SK-N-SH (cell line): ENCODE measurements at regions not wholly inside any gene's neighbourhood (a gene's known extent, or its start where the extent isn't known, plus 50 kb on each side); places are given as distances from the start of the nearest gene placed in this dataset.

ENCODE experiments used
- CTCF ChIA-PET: fragments of 300-600, 350-600 bp; formaldehyde crosslinking; extraction: SDS; loops from one replicate; lab custom pipeline; 2021; lab: Yijun Ruan, JAX
- POLR2A ChIA-PET: fragments of 350-600 bp; sonication (Branson Sonifier 250); formaldehyde crosslinking; extraction: SDS; loops from one replicate; lab custom pipeline; 2020; ENCODE audit warnings: antibody characterized with exemption, inconsistent platforms; lab: Yijun Ruan, JAX
- DNase-seq: peaks from one replicate; pipeline ENCODE4 v3.0.0; 2012
- H2AFZ ChIP-seq: fragments of 200-600 bp; sonication (generic); 2 replicates; pipeline ENCODE4 v1.8.1; 2016; ENCODE audit warnings: antibody characterized with exemption, mild to moderate bottlenecking, low read depth
- H3F3A ChIP-seq: fragments of 200-600 bp; sonication (generic); replicated peaks from 2 replicates; pipeline ENCODE3; 2016; ENCODE audit warnings: antibody characterized with exemption, mild to moderate bottlenecking; ENCODE audit not compliant: insufficient read depth
- H3K27ac ChIP-seq, 2 experiments: fragments of 200-500 bp in 1 of 2; fragments of 200-600 bp in 1 of 2; sonication (Bioruptor generic) in 1 of 2; sonication (generic), shearing (Covaris generic) in 1 of 2; 2 replicates each; pipeline versions ENCODE4 v1.5.1 to v1.6.1; 2014 to 2016; ENCODE audit warnings: low read depth in 2 of 2, inconsistent platforms in 1 of 2, low read length in 1 of 2, mild to moderate bottlenecking in 1 of 2, mixed read lengths in 1 of 2
- H3K27me3 ChIP-seq: fragments of 200-600 bp; sonication (generic), shearing (Covaris generic); 2 replicates; pipeline ENCODE4 v1.6.1; 2016; ENCODE audit warnings: mixed run types; ENCODE audit not compliant: insufficient read depth
- H3K36me3 ChIP-seq, 2 experiments: fragments of 200-500 bp in 1 of 2; fragments of 200-600 bp in 1 of 2; sonication (Bioruptor generic) in 1 of 2; sonication (generic) in 1 of 2; replicated peaks in 1 of 2; 2 replicates each; pipeline versions ENCODE3 to v1.5.1; 2014 to 2016; ENCODE audit warnings: low read length in 1 of 2, mild to moderate bottlenecking in 1 of 2; ENCODE audit not compliant: insufficient read depth in 2 of 2, control insufficient read depth in 1 of 2
- H3K4me1 ChIP-seq, 2 experiments: fragments of 200-500 bp in 1 of 2; fragments of 200-600 bp in 1 of 2; sonication (Bioruptor generic) in 1 of 2; sonication (generic), shearing (Covaris generic) in 1 of 2; 2 replicates each; pipeline versions ENCODE4 v1.5.1 to v1.6.1; 2014 to 2016; ENCODE audit warnings: low read depth in 1 of 2, low read length in 1 of 2, mixed run types in 1 of 2; ENCODE audit not compliant: insufficient read depth in 2 of 2, control insufficient read depth in 1 of 2
- H3K4me2 ChIP-seq: fragments of 200-600 bp; sonication (generic), shearing (Covaris generic); 2 replicates; pipeline ENCODE4 v1.6.1; 2017; ENCODE audit warnings: mixed run types
- H3K4me3 ChIP-seq, 2 experiments: fragments of 200-500 bp in 1 of 2; fragments of 200-600 bp in 1 of 2; sonication (Bioruptor generic) in 1 of 2; sonication (generic), shearing (Covaris generic) in 1 of 2; 2 replicates each; pipeline versions ENCODE4 v1.5.1 to v1.8.1; 2014 to 2016; ENCODE audit warnings: low read depth in 2 of 2, inconsistent platforms in 1 of 2, low read length in 1 of 2, mild to moderate bottlenecking in 1 of 2, mixed read lengths in 1 of 2, moderate library complexity in 1 of 2
- H3K79me2 ChIP-seq: fragments of 200-600 bp; sonication (generic); 2 replicates; pipeline ENCODE4 v1.8.1; 2017; ENCODE audit warnings: mild to moderate bottlenecking; ENCODE audit not compliant: insufficient read depth
- H3K9ac ChIP-seq: fragments of 200-600 bp; sonication (generic); 2 replicates; pipeline ENCODE4 v1.6.1; 2017; ENCODE audit warnings: mixed run types
- H3K9me2 ChIP-seq: fragments of 200-600 bp; sonication (generic); 2 replicates; pipeline ENCODE4 v1.6.1; 2017; ENCODE audit warnings: mixed run types
- H3K9me3 ChIP-seq: fragments of 200-600 bp; sonication (generic); 2 replicates; pipeline ENCODE4 v1.6.1; 2017; ENCODE audit warnings: mixed run types, mild to moderate bottlenecking, moderate library complexity
- H4K20me1 ChIP-seq: fragments of 200-600 bp; sonication (generic); 2 replicates; pipeline ENCODE4 v1.6.1; 2017; ENCODE audit warnings: mild to moderate bottlenecking, mixed run types; ENCODE audit not compliant: insufficient read depth
- CHD2 ChIP-seq: fragments of 150-350 bp; IDR thresholded peaks from 2 replicates; pipeline ENCODE4 v1.6.1; 2018; ENCODE audit warnings: low read length; ENCODE audit not compliant: partially characterized antibody
- ELF1 ChIP-seq: IDR thresholded peaks from 2 replicates; pipeline ENCODE4 v1.4.0; 2012
- FOSL2 ChIP-seq: IDR thresholded peaks from 2 replicates; pipeline ENCODE4 v1.4.0; 2012; ENCODE audit warnings: low read depth, mild to moderate bottlenecking, moderate library complexity, borderline replicate concordance
- GABPA ChIP-seq: IDR thresholded peaks from 2 replicates; pipeline ENCODE4 v1.4.0; 2012; ENCODE audit warnings: low read depth, mild to moderate bottlenecking
- JUND ChIP-seq: IDR thresholded peaks from 2 replicates; pipeline ENCODE4 v1.4.0; 2012
- MEF2A ChIP-seq: IDR thresholded peaks from 2 replicates; pipeline ENCODE4 v1.4.0; 2012; ENCODE audit warnings: low read depth, borderline replicate concordance
- MXI1 ChIP-seq: IDR thresholded peaks from 2 replicates; pipeline ENCODE4 v1.6.1; 2012; ENCODE audit warnings: mild to moderate bottlenecking, low read depth, low read length, improper control_type of control experiment
- NFIC ChIP-seq: IDR thresholded peaks from 2 replicates; pipeline ENCODE4 v1.4.0; 2012; ENCODE audit warnings: borderline replicate concordance
- RAD21 ChIP-seq: IDR thresholded peaks from 2 replicates; pipeline ENCODE4 v1.6.1; 2012; ENCODE audit warnings: mild to moderate bottlenecking, low read length
- REST ChIP-seq: IDR thresholded peaks from 2 replicates; pipeline ENCODE4 v1.6.1; 2012; ENCODE audit warnings: mild to moderate bottlenecking, low read depth, low read length, moderate library complexity
- TAF1 ChIP-seq: IDR thresholded peaks from 2 replicates; pipeline ENCODE4 v1.6.1; 2012; ENCODE audit warnings: low read depth, mild to moderate bottlenecking, low read length, moderate library complexity, borderline replicate concordance
- TCF12 ChIP-seq: IDR thresholded peaks from 2 replicates; pipeline ENCODE4 v1.4.0; 2012
- YY1 ChIP-seq: IDR thresholded peaks from 2 replicates; pipeline ENCODE4 v1.4.0; 2012; ENCODE audit warnings: low read depth, mild to moderate bottlenecking
- ZBTB33 ChIP-seq: IDR thresholded peaks from 2 replicates; pipeline ENCODE4 v1.4.0; 2012; ENCODE audit warnings: low read depth, borderline replicate concordance
- whole genome bisulfite sequencing: methylation state at CpG from one replicate; pipeline ENCODE4 v1.1.6; 2017; ENCODE audit warnings: low lambda C conversion rate; 5-methylcytosine and 5-hydroxymethylcytosine counted together
- TF ChIP-seq, protein P1 (sequence below): IDR thresholded peaks from 2 replicates; pipeline ENCODE4 v1.4.0; 2012; ENCODE audit warnings: low read depth, borderline replicate concordance

DNA sequence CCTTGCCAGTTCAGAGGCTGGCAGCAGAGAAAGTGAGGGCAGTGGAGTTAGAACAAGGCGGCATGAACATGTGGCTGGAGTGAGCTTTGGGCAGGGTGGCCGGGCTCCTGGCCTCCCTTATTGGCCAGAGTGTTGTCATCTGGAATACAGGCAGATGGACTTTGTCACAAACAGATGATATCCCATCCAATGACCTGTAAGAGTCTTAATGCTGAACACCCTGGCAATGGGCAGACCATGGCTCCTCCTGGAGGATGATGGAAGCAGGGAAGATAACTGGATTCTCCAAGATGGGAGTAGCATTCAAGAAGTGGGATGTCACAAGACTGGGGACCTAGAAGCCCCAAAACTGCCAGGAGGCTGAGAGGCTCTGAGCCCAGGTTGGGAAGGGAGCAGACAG is 242.1 kb downstream of the MAFB start:
- DNase-seq = no peak
- H3K4me2 ChIP-seq = no peak overlapping the region
- 29% methylated on average over 2 of the region's 2 CpGs for WGBS

DNA sequence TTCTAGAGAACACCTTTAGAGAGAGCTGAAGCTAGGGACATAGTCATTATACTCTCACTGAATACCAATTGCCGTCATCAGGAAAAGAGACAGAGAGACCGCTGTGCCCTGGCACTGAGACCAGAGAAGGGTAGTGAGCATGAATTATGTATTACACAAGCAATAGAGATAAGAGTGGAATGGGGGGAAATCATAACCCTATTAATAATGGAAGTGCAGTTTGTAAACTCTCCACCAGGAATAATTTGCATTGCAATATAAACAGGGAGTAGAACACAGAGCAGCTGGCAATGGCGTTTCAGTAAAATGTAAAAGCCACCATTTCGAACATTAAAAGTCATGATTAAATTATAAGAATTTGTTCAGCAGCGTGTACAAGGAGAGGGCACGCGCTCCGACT is 244.5 kb downstream of the MAFB start:
- DNase-seq = no peak
- Histone ChIP-seq H3K9ac (no peak overlapping the region), H3K9me2 (no peaks in the 10 kb centered on the region), H3K4me3 (no peak overlapping the region), H2AFZ (no peak overlapping the region), H3K27ac (no peak overlapping the region), H3K4me1 (no peaks in the 10 kb centered on the region), H4K20me1 (no peaks in the 10 kb centered on the region), H3K36me3 (no peaks in the 10 kb centered on the region), H3K79me2 (no peaks in the 10 kb centered on the region), H3F3A (no peaks in the 10 kb centered on the region), H3K27me3 (no peaks in the 10 kb centered on the region; the same call in 1 of the 2 replicates), H3K4me2 (no peak overlapping the region), H3K9me3 (no peaks in the 10 kb centered on the region)
- POLR2A ChIA-PET = no interaction called here
- CTCF ChIA-PET = interaction anchor here (1.3 kb wide), 1 partner anchor 13 kb away, joined by 4 read pairs; no protein-coding TSS in a partner anchor
- 61% methylated on average over 8 of the region's 8 CpGs for WGBS
- TF ChIP-seq MXI1 = no peak
- TF ChIP-seq YY1 = no peak
- TF ChIP-seq TAF1 = no peak
- TF ChIP-seq TCF12 = no peak
- TF ChIP-seq ZBTB33 = no peak
- no peak for TF ChIP-seq REST
- no peak for TF ChIP-seq ELF1

More for the DNA sequence above, 242.1 kb downstream of the MAFB start:
- CTCF ChIA-PET = no interaction called here
- Histone ChIP-seq H3K27ac (no peak overlapping the region), H4K20me1 (no peaks in the 10 kb centered on the region), H3K27me3 (no peaks in the 10 kb centered on the region; the same call in 1 of the 2 replicates), H3K79me2 (no peaks in the 10 kb centered on the region), H3K9ac (no peak overlapping the region), H3K4me3 (no peak overlapping the region), H3K9me3 (no peaks in the 10 kb centered on the region), H2AFZ (no peak overlapping the region), H3F3A (no peaks in the 10 kb centered on the region), H3K9me2 (no peaks in the 10 kb centered on the region), H3K4me1 (no peaks in the 10 kb centered on the region), H3K36me3 (no peaks in the 10 kb centered on the region)
- POLR2A ChIA-PET = no interaction called here
- no peak for TF ChIP-seq RAD21
- no peak for TF ChIP-seq ELF1
- no peak for TF ChIP-seq MEF2A
- TF ChIP-seq GABPA = no peak
- TF ChIP-seq TCF12 = no peak
- TF ChIP-seq NFIC = no peak
- TF ChIP-seq, protein P1, sequence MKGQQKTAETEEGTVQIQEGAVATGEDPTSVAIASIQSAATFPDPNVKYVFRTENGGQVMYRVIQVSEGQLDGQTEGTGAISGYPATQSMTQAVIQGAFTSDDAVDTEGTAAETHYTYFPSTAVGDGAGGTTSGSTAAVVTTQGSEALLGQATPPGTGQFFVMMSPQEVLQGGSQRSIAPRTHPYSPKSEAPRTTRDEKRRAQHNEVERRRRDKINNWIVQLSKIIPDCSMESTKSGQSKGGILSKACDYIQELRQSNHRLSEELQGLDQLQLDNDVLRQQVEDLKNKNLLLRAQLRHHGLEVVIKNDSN = no peak
- TF ChIP-seq CHD2 = no peak
- TF ChIP-seq FOSL2 = no peak
- TF ChIP-seq REST = no peak
- TF ChIP-seq JUND = no peak
